ENCODE measurements at regions not wholly inside any gene's neighbourhood (a gene's known extent, or its start where the extent isn't known, plus 50 kb on each side); places are given as distances from the start of the nearest gene placed in this dataset.

GRCh38 chr19:30646806-30647205, 274.6 kb downstream of the ZNF536 start:
- H3K4me2 ChIP-seq, result no peak overlapping the region
- no peaks in the 10 kb centered on the region for H3K36me3 ChIP-seq (replicated peaks; ENCODE audit: insufficient read depth, low read depth)
- H2AFZ ChIP-seq, result no peak overlapping the region
- H3K4me1 ChIP-seq (ENCODE audit: insufficient read depth), result no peaks in the 10 kb centered on the region
- no peak for TF ChIP-seq EZH2 (IDR thresholded peaks at IDR 0.05; ENCODE audit: borderline replicate concordance)
- TF ChIP-seq EZH2phosphoT487 (IDR thresholded peaks at IDR 0.05; ENCODE audit: low read depth, severe bottlenecking, unreplicated experiment), result no peak
- no peak for TF ChIP-seq CTCF (IDR thresholded peaks at IDR 0.05; ENCODE audit: poor library complexity)
- H3K9me2 ChIP-seq (replicated peaks; ENCODE audit: insufficient read depth), result no peaks in the 10 kb centered on the region
- H3K27me3 ChIP-seq, result peaks cover 33% of the 10 kb centered on the region
- no peak overlapping the region for H3K27ac ChIP-seq
- H4K20me1 ChIP-seq (ENCODE audit: insufficient read depth, poor library complexity, severe bottlenecking), result no peaks in the 10 kb centered on the region
- H3K79me2 ChIP-seq, result no peaks in the 10 kb centered on the region
- WGBS (ENCODE audit: low lambda C conversion rate, missing lambda C conversion rate), result 84% methylated on average over 6 of the region's 6 CpGs
- H3K4me3 ChIP-seq, result no peak overlapping the region
- DNase-seq (ENCODE audit: low spot score), result no peak
- no peaks in the 10 kb centered on the region for H3K9me3 ChIP-seq (ENCODE audit: low read depth)

GRCh38 chr19:30645946-30646577, 273.9 kb downstream of the ZNF536 start:
- Histone ChIP-seq H2AFZ (no peak overlapping the region), H3K9me3 (ENCODE audit: low read depth) (no peaks in the 10 kb centered on the region), H3K36me3 (replicated peaks; ENCODE audit: insufficient read depth, low read depth) (no peaks in the 10 kb centered on the region), H3K27me3 (peaks cover 33% of the 10 kb centered on the region), H3K9me2 (replicated peaks; ENCODE audit: insufficient read depth) (no peaks in the 10 kb centered on the region), H3K4me3 (no peak overlapping the region), H3K27ac (no peak overlapping the region), H4K20me1 (ENCODE audit: insufficient read depth, poor library complexity, severe bottlenecking) (no peaks in the 10 kb centered on the region), H3K4me1 (ENCODE audit: insufficient read depth) (no peaks in the 10 kb centered on the region), H3K4me2 (no peak overlapping the region), H3K79me2 (no peaks in the 10 kb centered on the region)
- no peak for DNase-seq (ENCODE audit: low spot score)
- TF ChIP-seq EZH2phosphoT487 (IDR thresholded peaks at IDR 0.05; ENCODE audit: low read depth, severe bottlenecking, unreplicated experiment) (no peak), EZH2 (IDR thresholded peaks at IDR 0.05; ENCODE audit: borderline replicate concordance) (no peak), CTCF (IDR thresholded peaks at IDR 0.05; ENCODE audit: poor library complexity) (no peak)
- WGBS (ENCODE audit: low lambda C conversion rate, missing lambda C conversion rate), result 93% methylated on average over 12 of the region's 12 CpGs

- Histone ChIP-seq H3K4me3 (no peak overlapping the region), H3K27ac (no peak overlapping the region), H3K4me1 (ENCODE audit: insufficient read depth) (no peaks in the 10 kb centered on the region), H3K79me2 (no peaks in the 10 kb centered on the region), H4K20me1 (ENCODE audit: insufficient read depth, poor library complexity, severe bottlenecking) (no peaks in the 10 kb centered on the region), H3K9me2 (replicated peaks; ENCODE audit: insufficient read depth) (no peaks in the 10 kb centered on the region), H3K27me3 (no peaks in the 10 kb centered on the region), H2AFZ (no peak overlapping the region), H3K36me3 (replicated peaks; ENCODE audit: insufficient read depth, low read depth) (no peaks in the 10 kb centered on the region), H3K9me3 (ENCODE audit: low read depth) (no peaks in the 10 kb centered on the region), H3K4me2 (no peak overlapping the region)
- 76% methylated on average over 8 of the region's 8 CpGs for WGBS (ENCODE audit: low lambda C conversion rate, missing lambda C conversion rate)
- no peak for TF ChIP-seq CTCF (IDR thresholded peaks at IDR 0.05; ENCODE audit: poor library complexity)
- no peak for TF ChIP-seq EZH2phosphoT487 (IDR thresholded peaks at IDR 0.05; ENCODE audit: low read depth, severe bottlenecking, unreplicated experiment)
- TF ChIP-seq EZH2 (IDR thresholded peaks at IDR 0.05; ENCODE audit: borderline replicate concordance), result no peak
- no peak for DNase-seq (ENCODE audit: low spot score)
Observed at GRCh38 chr19:30640252-30640965, 268.2 kb downstream of the ZNF536 start.

Data from hepatocyte (in vitro differentiated cells).